GM21825 (cell line): ENCODE measurements at regions not wholly inside any gene's neighbourhood (a gene's known extent, or its start where the extent isn't known, plus 50 kb on each side); places are given as distances from the start of the nearest gene placed in this dataset.
"Not testable (repeated sequence)": the region's sequence is repeated elsewhere in the genome, so short reads cannot be mapped to it uniquely, and the experiment has no call there.

Experiments used
- ATAC-seq: cut with Tn5 transposase; IDR thresholded peaks from one replicate; pipeline ENCODE4 v1.9.1; 2021; ENCODE audit warnings: mild to moderate bottlenecking, moderate library complexity; ENCODE audit not compliant: unreplicated experiment

GRCh38 chr4:49322610-49323572, 336.8 kb downstream of the CWH43 start:
- ATAC-seq, result not testable (repeated sequence)

- ATAC-seq, result not testable (repeated sequence)
Observed at GRCh38 chr4:49323573-49323940, 337.5 kb downstream of the CWH43 start.
